Stomach (tissue), 4 donors: ENCODE measurements at regions not wholly inside any gene's neighbourhood (a gene's known extent, or its start where the extent isn't known, plus 50 kb on each side); places are given as distances from the start of the nearest gene placed in this dataset.

Source experiments
- CTCF ChIP-seq, 7 experiments: fragments of 450-650 bp in 4 of 7; fragments of 200-600 bp in 3 of 7; sonication (generic) in 3 of 7; IDR thresholded peaks; one replicate each; pipeline ENCODE4 v1.5.1; 2016 to 2019; ENCODE audit warnings: antibody characterized with exemption in 7 of 7, control low read depth in 2 of 7, mild to moderate bottlenecking in 1 of 7
- EP300 ChIP-seq: sonication (generic); formaldehyde crosslinking; IDR thresholded peaks from one replicate; pipeline ENCODE4 v1.6.1; 2017; ENCODE audit warnings: antibody characterized with exemption
- POLR2A ChIP-seq, 4 donors: fragments of 450-650 bp; IDR thresholded peaks; one replicate each; pipeline ENCODE4 v1.6.1; 2016; ENCODE audit warnings: antibody characterized with exemption in 4 of 4, control low read depth in 2 of 4, mild to moderate bottlenecking in 1 of 4, moderate library complexity in 1 of 4
- POLR2AphosphoS5 ChIP-seq, 3 donors: sonication (generic); formaldehyde crosslinking; IDR thresholded peaks; one replicate each; pipeline ENCODE4 v1.6.1; 2016; ENCODE audit warnings: antibody characterized with exemption in 3 of 3

GRCh38 chr10:78852466-78853240, 216.1 kb upstream of the ZMIZ1 start:
- TF ChIP-seq CTCF (IDR thresholded peaks at IDR 0.05) = peak in 2 of 7 experiments; percentile 14 to 16
- TF ChIP-seq POLR2AphosphoS5 (IDR thresholded peaks at IDR 0.05) = no peak
- no peak for TF ChIP-seq POLR2A (IDR thresholded peaks at IDR 0.05)
- no peak for TF ChIP-seq EP300
